ENCODE measurements at regions not wholly inside any gene's neighbourhood (a gene's known extent, or its start where the extent isn't known, plus 50 kb on each side); places are given as distances from the start of the nearest gene placed in this dataset.

GRCh38 chr3:168220556-168220955 lies 124.8 kb upstream of the GOLIM4 start:
- TF ChIP-seq CTCF (IDR thresholded peaks at IDR 0.05; ENCODE audit: insufficient read depth, low read depth, low read length) (no peak), EZH2 (IDR thresholded peaks at IDR 0.05; ENCODE audit: insufficient read depth, low read length) (no peak)
